ENCODE measurements at regions not wholly inside any gene's neighbourhood (a gene's known extent, or its start where the extent isn't known, plus 50 kb on each side); places are given as distances from the start of the nearest gene placed in this dataset.

DNA sequence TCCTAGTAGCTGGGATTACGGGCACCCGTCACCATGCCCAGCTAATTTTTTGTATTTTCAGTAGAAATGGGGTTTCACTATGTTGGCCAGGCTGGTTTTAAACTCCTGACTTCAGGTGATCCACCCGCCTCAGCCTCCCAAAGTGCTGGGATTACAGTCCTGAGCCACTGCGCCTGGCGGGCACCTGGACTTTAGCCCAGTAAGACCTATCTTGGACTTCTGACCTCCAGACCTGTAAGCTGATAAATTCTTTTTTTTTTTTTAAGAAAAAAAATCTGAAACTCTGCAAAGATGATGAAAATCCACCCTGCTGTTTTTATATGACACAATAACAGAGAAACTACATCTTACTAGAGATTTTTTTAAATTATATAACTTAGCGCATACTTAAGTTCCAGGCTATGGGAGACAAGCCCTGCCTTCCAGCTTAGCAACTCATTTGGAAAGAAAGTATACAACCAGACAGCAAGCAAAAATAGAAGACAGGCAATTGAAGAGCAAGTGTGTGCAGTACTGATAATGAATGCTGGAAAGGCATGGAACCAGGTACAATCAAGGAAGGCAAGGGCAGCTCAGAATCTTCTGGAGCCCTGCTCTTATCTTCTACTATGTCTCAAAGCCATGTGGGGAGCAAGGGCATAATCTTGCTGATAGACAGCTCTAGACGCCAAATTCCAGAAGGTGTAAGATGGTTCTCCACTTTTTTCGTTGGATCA lies 104.2 kb downstream of the CD83 start:
- no peak for TF ChIP-seq POLR2AphosphoS5 (IDR thresholded peaks at IDR 0.05)
- TF ChIP-seq, protein P1, sequence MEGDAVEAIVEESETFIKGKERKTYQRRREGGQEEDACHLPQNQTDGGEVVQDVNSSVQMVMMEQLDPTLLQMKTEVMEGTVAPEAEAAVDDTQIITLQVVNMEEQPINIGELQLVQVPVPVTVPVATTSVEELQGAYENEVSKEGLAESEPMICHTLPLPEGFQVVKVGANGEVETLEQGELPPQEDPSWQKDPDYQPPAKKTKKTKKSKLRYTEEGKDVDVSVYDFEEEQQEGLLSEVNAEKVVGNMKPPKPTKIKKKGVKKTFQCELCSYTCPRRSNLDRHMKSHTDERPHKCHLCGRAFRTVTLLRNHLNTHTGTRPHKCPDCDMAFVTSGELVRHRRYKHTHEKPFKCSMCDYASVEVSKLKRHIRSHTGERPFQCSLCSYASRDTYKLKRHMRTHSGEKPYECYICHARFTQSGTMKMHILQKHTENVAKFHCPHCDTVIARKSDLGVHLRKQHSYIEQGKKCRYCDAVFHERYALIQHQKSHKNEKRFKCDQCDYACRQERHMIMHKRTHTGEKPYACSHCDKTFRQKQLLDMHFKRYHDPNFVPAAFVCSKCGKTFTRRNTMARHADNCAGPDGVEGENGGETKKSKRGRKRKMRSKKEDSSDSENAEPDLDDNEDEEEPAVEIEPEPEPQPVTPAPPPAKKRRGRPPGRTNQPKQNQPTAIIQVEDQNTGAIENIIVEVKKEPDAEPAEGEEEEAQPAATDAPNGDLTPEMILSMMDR (IDR thresholded peaks at IDR 0.05): no peak
- no peak for TF ChIP-seq EP300 (IDR thresholded peaks at IDR 0.05)

Data from sigmoid colon (tissue), 4 donors.